Hepatocyte (in vitro differentiated cells): ENCODE measurements at regions not wholly inside any gene's neighbourhood (a gene's known extent, or its start where the extent isn't known, plus 50 kb on each side); places are given as distances from the start of the nearest gene placed in this dataset.

Source experiments
- DNase-seq: peaks from one replicate; pipeline ENCODE4 v3.0.0-alpha.2; 2016; ENCODE audit warnings: low spot score
- H2AFZ ChIP-seq: fragments of 200-600 bp; sonication (generic); 2 replicates; pipeline ENCODE4 v1.6.0; 2016; ENCODE audit warnings: antibody characterized with exemption, mild to moderate bottlenecking
- H3K27ac ChIP-seq: fragments of 200-600 bp; sonication (generic); 2 replicates; pipeline ENCODE4 v1.5.1; 2016; ENCODE audit warnings: mild to moderate bottlenecking
- H3K27me3 ChIP-seq: fragments of 200-600 bp; sonication (generic); 2 replicates; pipeline ENCODE4 v1.6.1; 2016
- H3K36me3 ChIP-seq: fragments of 200-600 bp; sonication (generic); replicated peaks from 2 replicates; pipeline ENCODE4 v1.5.1; 2016; ENCODE audit warnings: low read depth; ENCODE audit not compliant: insufficient read depth
- H3K4me1 ChIP-seq: fragments of 200-600 bp; sonication (generic); 2 replicates; pipeline ENCODE4 v1.5.1; 2016; ENCODE audit warnings: mild to moderate bottlenecking, moderate library complexity; ENCODE audit not compliant: insufficient read depth
- H3K4me2 ChIP-seq: fragments of 200-600 bp; sonication (generic); 2 replicates; pipeline ENCODE4 v1.6.0; 2016
- H3K4me3 ChIP-seq: fragments of 200-600 bp; sonication (generic); 2 replicates; pipeline ENCODE4 v1.5.1; 2016; ENCODE audit warnings: mild to moderate bottlenecking
- H3K79me2 ChIP-seq: fragments of 200-600 bp; sonication (generic); 2 replicates; pipeline ENCODE4 v1.6.0; 2017; ENCODE audit warnings: mild to moderate bottlenecking
- H3K9me2 ChIP-seq: fragments of 200-600 bp; sonication (generic); replicated peaks from 2 replicates; pipeline ENCODE4 v1.6.0; 2017; ENCODE audit warnings: mild to moderate bottlenecking; ENCODE audit not compliant: insufficient read depth
- H3K9me3 ChIP-seq: fragments of 200-600 bp; sonication (generic); 2 replicates; pipeline ENCODE4 v1.5.1; 2016; ENCODE audit warnings: low read depth, mild to moderate bottlenecking
- H4K20me1 ChIP-seq: fragments of 200-600 bp; sonication (generic); 2 replicates; pipeline ENCODE4 v1.6.0; 2016; ENCODE audit warnings: mild to moderate bottlenecking; ENCODE audit not compliant: insufficient read depth, poor library complexity, severe bottlenecking
- EZH2 ChIP-seq: fragments of 200-600 bp; sonication (generic); IDR thresholded peaks from 2 replicates; pipeline ENCODE4 v1.6.1; 2016; ENCODE audit warnings: antibody characterized with exemption, mild to moderate bottlenecking, borderline replicate concordance
- EZH2phosphoT487 ChIP-seq: fragments of 200-600 bp; sonication (generic); IDR thresholded peaks from one replicate; pipeline ENCODE4 v1.6.1; 2018; ENCODE audit warnings: antibody characterized with exemption, mild to moderate bottlenecking, low read depth, moderate library complexity; ENCODE audit not compliant: unreplicated experiment, severe bottlenecking
- WGBS: methylation state at CpG from one replicate; pipeline ENCODE4 v1.1.6; 2016; ENCODE audit warnings: low lambda C conversion rate; ENCODE audit errors: missing lambda C conversion rate; 5-methylcytosine and 5-hydroxymethylcytosine counted together
- TF ChIP-seq, protein P1 (sequence below): fragments of 200-600 bp; sonication (generic); IDR thresholded peaks from 2 replicates; pipeline ENCODE4 v1.5.1; 2016; ENCODE audit warnings: antibody characterized with exemption, mild to moderate bottlenecking; ENCODE audit not compliant: poor library complexity

DNA sequence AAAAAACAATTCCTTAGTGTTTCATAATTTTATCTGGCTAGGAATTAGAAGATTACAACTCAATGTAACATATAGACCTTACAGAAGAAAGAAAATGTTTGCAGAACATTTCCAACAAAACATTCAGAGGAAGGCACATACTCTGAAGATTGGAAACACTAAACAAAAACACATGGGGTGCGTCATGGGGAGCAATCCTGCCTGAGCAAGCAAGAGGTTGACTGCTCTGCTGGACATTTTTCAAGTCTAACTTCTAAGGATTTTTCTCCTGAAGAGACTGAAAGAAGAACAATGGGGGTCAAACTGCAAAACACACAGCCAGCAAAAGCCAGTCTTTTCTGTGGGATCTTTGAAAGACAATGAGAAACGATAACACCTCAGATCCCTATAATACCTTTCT is 182.8 kb downstream of the GUCY2F start:
- DNase-seq: no peak
- no peaks in the 10 kb centered on the region for H4K20me1 ChIP-seq
- no peaks in the 10 kb centered on the region for H3K9me2 ChIP-seq
- H3K79me2 ChIP-seq: no peaks in the 10 kb centered on the region
- 41% methylated on average over 2 of the region's 2 CpGs for WGBS
- H3K4me3 ChIP-seq: no peak overlapping the region
- H3K36me3 ChIP-seq: no peaks in the 10 kb centered on the region
- H3K9me3 ChIP-seq: no peaks in the 10 kb centered on the region
- no peaks in the 10 kb centered on the region for H3K4me1 ChIP-seq
- no peak overlapping the region for H2AFZ ChIP-seq
- no peak overlapping the region for H3K4me2 ChIP-seq
- no peaks in the 10 kb centered on the region for H3K27me3 ChIP-seq
- no peak overlapping the region for H3K27ac ChIP-seq
- TF ChIP-seq EZH2phosphoT487: no peak
- TF ChIP-seq, protein P1, sequence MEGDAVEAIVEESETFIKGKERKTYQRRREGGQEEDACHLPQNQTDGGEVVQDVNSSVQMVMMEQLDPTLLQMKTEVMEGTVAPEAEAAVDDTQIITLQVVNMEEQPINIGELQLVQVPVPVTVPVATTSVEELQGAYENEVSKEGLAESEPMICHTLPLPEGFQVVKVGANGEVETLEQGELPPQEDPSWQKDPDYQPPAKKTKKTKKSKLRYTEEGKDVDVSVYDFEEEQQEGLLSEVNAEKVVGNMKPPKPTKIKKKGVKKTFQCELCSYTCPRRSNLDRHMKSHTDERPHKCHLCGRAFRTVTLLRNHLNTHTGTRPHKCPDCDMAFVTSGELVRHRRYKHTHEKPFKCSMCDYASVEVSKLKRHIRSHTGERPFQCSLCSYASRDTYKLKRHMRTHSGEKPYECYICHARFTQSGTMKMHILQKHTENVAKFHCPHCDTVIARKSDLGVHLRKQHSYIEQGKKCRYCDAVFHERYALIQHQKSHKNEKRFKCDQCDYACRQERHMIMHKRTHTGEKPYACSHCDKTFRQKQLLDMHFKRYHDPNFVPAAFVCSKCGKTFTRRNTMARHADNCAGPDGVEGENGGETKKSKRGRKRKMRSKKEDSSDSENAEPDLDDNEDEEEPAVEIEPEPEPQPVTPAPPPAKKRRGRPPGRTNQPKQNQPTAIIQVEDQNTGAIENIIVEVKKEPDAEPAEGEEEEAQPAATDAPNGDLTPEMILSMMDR: no peak
- TF ChIP-seq EZH2: no peak

DNA sequence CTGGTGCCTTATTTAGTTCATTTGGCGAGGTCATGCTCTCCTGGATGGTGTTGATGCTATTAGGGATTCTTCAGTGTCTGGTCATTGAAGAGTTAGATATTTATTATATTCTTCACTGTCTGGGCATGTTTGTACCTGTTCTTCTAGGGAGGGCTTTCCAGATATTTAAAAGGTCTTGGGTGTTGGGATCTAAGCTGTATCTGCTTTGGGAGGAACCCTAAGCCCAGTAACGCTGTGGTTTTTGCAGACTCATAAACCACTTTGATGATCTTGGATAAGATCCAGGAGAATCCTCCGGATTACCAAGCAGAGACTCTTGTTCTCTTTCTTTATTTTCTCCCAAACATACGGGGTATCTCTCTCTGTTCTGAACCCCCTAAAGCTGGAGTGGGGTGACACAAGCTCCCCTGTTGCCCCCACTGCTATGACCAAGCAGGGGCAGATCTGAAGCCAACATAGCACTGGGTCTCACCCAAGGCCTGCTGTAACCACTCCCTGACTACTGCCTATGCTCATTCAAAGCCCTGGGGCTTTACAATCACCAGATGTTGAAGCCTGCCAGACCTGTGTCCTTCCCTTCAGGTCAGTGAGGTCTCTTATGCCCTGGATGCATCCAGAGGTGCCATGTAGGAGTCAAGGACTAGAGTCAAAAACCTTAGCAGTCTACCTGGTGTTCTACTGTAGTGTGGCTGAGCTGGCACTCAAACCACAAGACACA is 187.6 kb downstream of the GUCY2F start:
- WGBS: 63% methylated on average over 4 of the region's 4 CpGs
- Histone ChIP-seq H3K4me2 (no peak overlapping the region), H3K27me3 (no peaks in the 10 kb centered on the region), H3K4me1 (no peaks in the 10 kb centered on the region), H3K9me2 (no peaks in the 10 kb centered on the region), H4K20me1 (no peaks in the 10 kb centered on the region), H3K27ac (no peak overlapping the region), H3K4me3 (no peak overlapping the region), H2AFZ (no peak overlapping the region), H3K9me3 (no peaks in the 10 kb centered on the region), H3K36me3 (no peaks in the 10 kb centered on the region), H3K79me2 (no peaks in the 10 kb centered on the region)
- DNase-seq: no peak
- TF ChIP-seq, protein P1: no peak
- TF ChIP-seq EZH2 (no peak), EZH2phosphoT487 (no peak)

DNA sequence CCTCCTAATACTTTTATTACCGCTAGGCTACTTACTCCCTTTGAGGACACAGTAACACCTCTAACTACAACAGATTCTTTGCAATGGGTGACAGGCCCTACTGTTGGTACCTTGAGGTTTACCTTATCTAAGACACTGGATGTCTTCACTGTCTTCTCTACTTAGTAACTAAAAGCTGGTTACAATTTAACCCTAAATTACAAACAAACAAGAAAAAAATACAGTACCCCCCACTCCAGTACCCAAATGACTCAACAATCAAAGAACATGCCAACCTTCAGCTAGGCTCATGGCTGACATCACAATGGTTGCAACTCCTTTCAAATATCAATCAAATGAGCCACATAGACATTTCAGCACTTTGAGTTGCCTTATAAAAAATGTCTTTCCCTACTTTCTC is 198.0 kb downstream of the GUCY2F start:
- Histone ChIP-seq H3K27ac (no peak overlapping the region), H2AFZ (no peak overlapping the region), H3K36me3 (no peaks in the 10 kb centered on the region), H3K9me3 (no peaks in the 10 kb centered on the region), H3K4me3 (no peak overlapping the region), H3K79me2 (no peaks in the 10 kb centered on the region), H3K27me3 (no peaks in the 10 kb centered on the region), H3K4me2 (no peak overlapping the region), H4K20me1 (no peaks in the 10 kb centered on the region), H3K4me1 (no peaks in the 10 kb centered on the region), H3K9me2 (no peaks in the 10 kb centered on the region)
- DNase-seq: no peak
- TF ChIP-seq, protein P1: no peak
- TF ChIP-seq EZH2phosphoT487: no peak
- TF ChIP-seq EZH2: no peak
- WGBS: 69% methylated on average over 1 of the region's 1 CpG
